Suprapubic skin (tissue), 4 donors: ENCODE measurements at regions not wholly inside any gene's neighbourhood (a gene's known extent, or its start where the extent isn't known, plus 50 kb on each side); places are given as distances from the start of the nearest gene placed in this dataset.

ENCODE experiments used
- CTCF ChIP-seq, 2 donors: fragments of 200-600 bp in 1 of 2; fragments of 450-650 bp in 1 of 2; sonication (generic) in 1 of 2; IDR thresholded peaks; one replicate each; pipeline ENCODE4 v1.5.1; 2016 to 2019; ENCODE audit warnings: antibody characterized with exemption in 2 of 2, mild to moderate bottlenecking in 1 of 2, moderate library complexity in 1 of 2
- EP300 ChIP-seq: sonication (generic); formaldehyde crosslinking; IDR thresholded peaks from one replicate; pipeline ENCODE4 v1.6.1; 2017; ENCODE audit warnings: antibody characterized with exemption
- POLR2A ChIP-seq, 2 donors: fragments of 450-650 bp; IDR thresholded peaks; one replicate each; pipeline ENCODE4 v1.6.1; 2017; ENCODE audit warnings: antibody characterized with exemption in 2 of 2, mild to moderate bottlenecking in 2 of 2, moderate library complexity in 2 of 2
- POLR2AphosphoS5 ChIP-seq, 3 donors: sonication (generic); formaldehyde crosslinking; IDR thresholded peaks; one replicate each; pipeline ENCODE4 v1.6.1; 2017; ENCODE audit warnings: antibody characterized with exemption in 3 of 3

GRCh38 chr20:36093025-36093803 is 61.3 kb upstream of the EPB41L1 start:
- no peak for TF ChIP-seq EP300
- no peak for TF ChIP-seq CTCF (IDR thresholded peaks at IDR 0.05)
- TF ChIP-seq POLR2AphosphoS5 (IDR thresholded peaks at IDR 0.05): no peak
- TF ChIP-seq POLR2A (IDR thresholded peaks at IDR 0.05): no peak
